ENCODE measurements at regions not wholly inside any gene's neighbourhood (a gene's known extent, or its start where the extent isn't known, plus 50 kb on each side); places are given as distances from the start of the nearest gene placed in this dataset.

- Histone ChIP-seq H3K27ac (no peak overlapping the region), H3K36me3 (ENCODE audit: insufficient read depth in 1 of 2, low read depth in 1 of 2) (no peaks in the 10 kb centered on the region), H3K4me1 (no peaks in the 10 kb centered on the region), H3K4me3 (no peak overlapping the region), H3K27me3 (ENCODE audit: insufficient read depth in 3 of 3, low read length in 2 of 3) (no peaks in the 10 kb centered on the region), H3K9me3 (no peaks in the 10 kb centered on the region)
- 93 to 95% (median 95%) methylated on average over 6 of the region's 6 CpGs for WGBS, 3 donors
- intact Hi-C loops (cut with DNase I) = no loop called here
- DNase-seq (no peak), ATAC-seq (no peak)
- TF ChIP-seq, protein P1, sequence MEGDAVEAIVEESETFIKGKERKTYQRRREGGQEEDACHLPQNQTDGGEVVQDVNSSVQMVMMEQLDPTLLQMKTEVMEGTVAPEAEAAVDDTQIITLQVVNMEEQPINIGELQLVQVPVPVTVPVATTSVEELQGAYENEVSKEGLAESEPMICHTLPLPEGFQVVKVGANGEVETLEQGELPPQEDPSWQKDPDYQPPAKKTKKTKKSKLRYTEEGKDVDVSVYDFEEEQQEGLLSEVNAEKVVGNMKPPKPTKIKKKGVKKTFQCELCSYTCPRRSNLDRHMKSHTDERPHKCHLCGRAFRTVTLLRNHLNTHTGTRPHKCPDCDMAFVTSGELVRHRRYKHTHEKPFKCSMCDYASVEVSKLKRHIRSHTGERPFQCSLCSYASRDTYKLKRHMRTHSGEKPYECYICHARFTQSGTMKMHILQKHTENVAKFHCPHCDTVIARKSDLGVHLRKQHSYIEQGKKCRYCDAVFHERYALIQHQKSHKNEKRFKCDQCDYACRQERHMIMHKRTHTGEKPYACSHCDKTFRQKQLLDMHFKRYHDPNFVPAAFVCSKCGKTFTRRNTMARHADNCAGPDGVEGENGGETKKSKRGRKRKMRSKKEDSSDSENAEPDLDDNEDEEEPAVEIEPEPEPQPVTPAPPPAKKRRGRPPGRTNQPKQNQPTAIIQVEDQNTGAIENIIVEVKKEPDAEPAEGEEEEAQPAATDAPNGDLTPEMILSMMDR (IDR thresholded peaks at IDR 0.05) = no peak
Observed at GRCh38 chr9:80839821-80840675, 849.3 kb downstream of the TLE1 start.

GRCh38 chr9:80836013-80836412 is 853.3 kb downstream of the TLE1 start:
- Histone ChIP-seq H3K27ac (no peak overlapping the region), H3K36me3 (ENCODE audit: insufficient read depth in 1 of 2, low read depth in 1 of 2) (no peaks in the 10 kb centered on the region), H3K4me3 (no peak overlapping the region), H3K9me3 (no peaks in the 10 kb centered on the region), H3K27me3 (ENCODE audit: insufficient read depth in 3 of 3, low read length in 2 of 3) (no peaks in the 10 kb centered on the region), H3K4me1 (no peaks in the 10 kb centered on the region)
- DNase-seq (no peak), ATAC-seq (no peak)
- intact Hi-C loops (cut with DNase I) = no loop called here
- TF ChIP-seq, protein P1 (IDR thresholded peaks at IDR 0.05) = no peak

- no peaks in the 10 kb centered on the region for H3K36me3 ChIP-seq (ENCODE audit: insufficient read depth in 1 of 2, low read depth in 1 of 2)
- H3K4me1 ChIP-seq = no peaks in the 10 kb centered on the region
- H3K27me3 ChIP-seq (ENCODE audit: insufficient read depth in 3 of 3, low read length in 2 of 3) = no peaks in the 10 kb centered on the region
- intact Hi-C loops (cut with DNase I) = no loop called here
- TF ChIP-seq, protein P1 (IDR thresholded peaks at IDR 0.05) = no peak
- no peak for ATAC-seq
- 94 to 100% (median 100%) methylated on average over 1 of the region's 1 CpG for WGBS, 3 donors
- H3K9me3 ChIP-seq = no peaks in the 10 kb centered on the region
- no peak for DNase-seq
- no peak overlapping the region for H3K27ac ChIP-seq
- H3K4me3 ChIP-seq = no peak overlapping the region
Observed at GRCh38 chr9:80831751-80832150, 857.6 kb downstream of the TLE1 start.

- TF ChIP-seq, protein P1 (IDR thresholded peaks at IDR 0.05) = no peak
Observed at GRCh38 chr9:80811656-80812055, 877.7 kb downstream of the TLE1 start.

DNA sequence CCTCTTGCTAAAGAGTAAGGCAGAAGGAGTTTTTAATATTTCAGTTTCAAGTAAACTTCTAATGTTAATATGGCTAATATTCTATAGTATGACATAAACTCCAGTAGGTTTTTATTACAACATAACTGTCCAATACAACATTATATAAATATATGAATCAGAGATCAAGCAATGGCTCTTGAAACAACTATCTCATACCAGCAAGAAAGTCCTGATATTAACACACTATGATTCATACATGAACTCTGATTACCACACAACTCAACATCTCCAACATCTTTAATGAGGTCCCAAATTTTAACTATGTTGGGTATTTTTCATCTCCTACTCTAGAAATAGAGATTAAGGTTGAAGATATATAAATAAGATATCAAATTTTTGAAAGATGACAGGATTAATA is 878.3 kb downstream of the TLE1 start:
- DNase-seq (no peak), ATAC-seq (no peak)
- H3K27me3 ChIP-seq (ENCODE audit: insufficient read depth in 3 of 3, low read length in 2 of 3) = no peaks in the 10 kb centered on the region
- intact Hi-C loops (cut with DNase I) = no loop called here
- H3K27ac ChIP-seq = no peak overlapping the region
- H3K36me3 ChIP-seq (ENCODE audit: insufficient read depth in 1 of 2, low read depth in 1 of 2) = no peaks in the 10 kb centered on the region
- TF ChIP-seq, protein P1 (IDR thresholded peaks at IDR 0.05) = no peak
- H3K4me1 ChIP-seq = no peaks in the 10 kb centered on the region
- H3K4me3 ChIP-seq = no peak overlapping the region
- no peaks in the 10 kb centered on the region for H3K9me3 ChIP-seq

More at GRCh38 chr9:80811656-80812055, 877.7 kb downstream of the TLE1 start:
- Histone ChIP-seq H3K4me1 (no peaks in the 10 kb centered on the region), H3K36me3 (ENCODE audit: insufficient read depth in 1 of 2, low read depth in 1 of 2) (no peaks in the 10 kb centered on the region), H3K9me3 (no peaks in the 10 kb centered on the region), H3K27ac (no peak overlapping the region), H3K27me3 (ENCODE audit: insufficient read depth in 3 of 3, low read length in 2 of 3) (no peaks in the 10 kb centered on the region), H3K4me3 (no peak overlapping the region)
- intact Hi-C loops (cut with DNase I) = no loop called here
- ATAC-seq = no peak
- DNase-seq = no peak
- WGBS, 3 donors = 69 to 75% (median 71%) methylated on average over 2 of the region's 2 CpGs
